Spleen (tissue), 7 donors: ENCODE measurements at regions not wholly inside any gene's neighbourhood (a gene's known extent, or its start where the extent isn't known, plus 50 kb on each side); places are given as distances from the start of the nearest gene placed in this dataset.

Experiments
- CTCF ChIP-seq, 11 experiments: fragments of 200-600 bp in 7 of 11; fragments of 450-650 bp in 4 of 11; sonication (generic) in 4 of 11; IDR thresholded peaks in 8 of 11; conservative IDR thresholded peaks in 3 of 11; 1 replicate in 7 of 11; 2 replicates in 4 of 11; pipeline versions ENCODE4 v1.4.0 to v1.8.0; 2016 to 2021; ENCODE audit warnings: antibody characterized with exemption in 11 of 11, inconsistent platforms in 4 of 11, mild to moderate bottlenecking in 1 of 11
- POLR2A ChIP-seq, 3 donors: fragments of 450-650 bp; IDR thresholded peaks; one replicate each; pipeline ENCODE4 v1.5.1; 2017; ENCODE audit warnings: antibody characterized with exemption in 3 of 3, mild to moderate bottlenecking in 1 of 3
- donor health status: DM: no; HTN: no; CAD: no; lungs with moderate emphysema.
- donor health status: DM: no; HTN: no; CAD: no.
- donor health status: DM: no; HTN: no; CAD: no.

- TF ChIP-seq POLR2A (IDR thresholded peaks at IDR 0.05) (no peak), CTCF (IDR thresholded peaks at IDR 0.05 in 8 of 11, conservative IDR thresholded peaks at IDR 0.05 in 3 of 11) (no peak)
Measured at GRCh38 chr14:30381861-30382480, 177.0 kb upstream of the G2E3 start.
